ENCODE measurements at regions not wholly inside any gene's neighbourhood (a gene's known extent, or its start where the extent isn't known, plus 50 kb on each side); places are given as distances from the start of the nearest gene placed in this dataset.

- DNase-seq (ENCODE audit: extremely low spot score) = no peak
- POLR2A ChIA-PET = no interaction called here
- CTCF ChIA-PET = no interaction called here
- TF ChIP-seq CTCF (IDR thresholded peaks at IDR 0.05; ENCODE audit: control extremely low read depth, extremely low read depth, low read depth, missing control alignments) = no peak
Observed at GRCh38 chr11:90564531-90564930, 341.7 kb upstream of the CHORDC1 start.

- CTCF ChIA-PET = no interaction called here
- no peak for DNase-seq (ENCODE audit: extremely low spot score)
- no peak for TF ChIP-seq CTCF (IDR thresholded peaks at IDR 0.05; ENCODE audit: control extremely low read depth, extremely low read depth, low read depth, missing control alignments)
- POLR2A ChIA-PET = no interaction called here
Observed at GRCh38 chr11:90558328-90558865, 335.5 kb upstream of the CHORDC1 start.

GRCh38 chr11:90556606-90557005 is 333.8 kb upstream of the CHORDC1 start:
- CTCF ChIA-PET = no interaction called here
- POLR2A ChIA-PET = no interaction called here
- no peak for TF ChIP-seq CTCF (IDR thresholded peaks at IDR 0.05; ENCODE audit: control extremely low read depth, extremely low read depth, low read depth, missing control alignments)

GRCh38 chr11:90556026-90556425 is 333.2 kb upstream of the CHORDC1 start:
- DNase-seq (ENCODE audit: extremely low spot score) = no peak
- no peak for TF ChIP-seq CTCF (IDR thresholded peaks at IDR 0.05; ENCODE audit: control extremely low read depth, extremely low read depth, low read depth, missing control alignments)
- ChIA-PET CTCF (no interaction called here), POLR2A (no interaction called here)

More at GRCh38 chr11:90556606-90557005, 333.8 kb upstream of the CHORDC1 start:
- no peak for DNase-seq (ENCODE audit: extremely low spot score)

GRCh38 chr11:90555477-90555876 is 332.6 kb upstream of the CHORDC1 start:
- CTCF ChIA-PET = no interaction called here

GRCh38 chr11:90542092-90542491 is 319.2 kb upstream of the CHORDC1 start:
- TF ChIP-seq CTCF (IDR thresholded peaks at IDR 0.05; ENCODE audit: control extremely low read depth, extremely low read depth, low read depth, missing control alignments) = no peak
- CTCF ChIA-PET = no interaction called here
- DNase-seq (ENCODE audit: extremely low spot score) = no peak
- POLR2A ChIA-PET = no interaction called here

More at GRCh38 chr11:90555477-90555876, 332.6 kb upstream of the CHORDC1 start:
- TF ChIP-seq CTCF (IDR thresholded peaks at IDR 0.05; ENCODE audit: control extremely low read depth, extremely low read depth, low read depth, missing control alignments) = no peak
- no peak for DNase-seq (ENCODE audit: extremely low spot score)
- POLR2A ChIA-PET = no interaction called here

GRCh38 chr11:90536301-90536700 is 313.5 kb upstream of the CHORDC1 start:
- ChIA-PET POLR2A (no interaction called here), CTCF (interaction anchor here (1.0 kb wide), 1 partner anchor 24 kb away, joined by 3 read pairs; no protein-coding TSS in a partner anchor)
- no peak for DNase-seq (ENCODE audit: extremely low spot score)
- TF ChIP-seq CTCF (IDR thresholded peaks at IDR 0.05; ENCODE audit: control extremely low read depth, extremely low read depth, low read depth, missing control alignments) = no peak

Measured in GM10248 (cell line).